NCI-H2196 (cell line): ENCODE measurements at regions not wholly inside any gene's neighbourhood (a gene's known extent, or its start where the extent isn't known, plus 50 kb on each side); places are given as distances from the start of the nearest gene placed in this dataset.

Experiments
- DNase-seq: peaks from one replicate; lab custom pipeline; 2025; ENCODE audit not compliant: unreplicated experiment; lab: John Stamatoyannopoulos, UW

GRCh38 chr1:55574691-55575225 lies 359.6 kb upstream of the USP24 start:
- DNase-seq = no peak

DNA sequence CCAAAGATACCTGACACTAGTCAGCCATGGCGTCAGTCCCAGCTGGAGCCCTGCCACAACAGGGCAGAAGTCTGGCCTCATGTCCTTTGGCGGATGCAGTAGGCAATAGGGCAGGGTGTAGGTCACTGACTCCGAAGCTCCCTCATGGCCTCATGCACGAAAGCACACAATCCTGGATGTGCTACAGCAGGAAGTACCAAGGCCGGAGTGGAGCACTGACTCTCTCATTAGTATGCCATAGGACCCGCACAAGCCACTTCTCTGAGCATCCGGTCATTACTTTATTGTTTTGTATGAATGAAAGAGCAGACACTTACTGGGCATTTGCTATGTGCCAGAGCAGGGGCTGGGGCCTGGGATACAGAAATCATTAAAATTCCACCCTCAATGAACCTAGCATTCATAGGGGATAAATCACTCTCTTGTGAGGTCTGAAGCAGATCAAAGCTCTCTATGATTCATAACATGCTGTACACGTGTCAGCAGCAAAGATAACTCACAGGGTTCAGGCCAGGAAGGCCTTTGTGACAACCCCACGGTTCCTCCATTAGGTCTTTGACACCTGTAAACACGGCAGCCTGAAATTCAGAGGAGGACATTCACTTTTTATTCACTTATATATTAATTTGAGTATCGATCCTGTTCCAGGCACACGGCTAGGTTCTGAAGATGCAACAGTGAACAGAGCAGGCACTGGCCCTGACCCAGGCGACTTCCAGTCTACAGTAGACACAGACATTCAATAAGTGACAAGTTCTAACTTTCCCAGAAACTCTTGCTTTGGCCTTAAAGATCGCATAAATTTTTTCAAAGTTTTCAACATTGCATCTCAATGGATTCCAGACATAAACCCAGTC lies 357.9 kb upstream of the USP24 start:
- DNase-seq = no peak

GRCh38 chr1:55571767-55572166 lies 356.6 kb upstream of the USP24 start:
- no peak for DNase-seq

- no peak for DNase-seq
Observed at GRCh38 chr1:55569417-55569816, 354.3 kb upstream of the USP24 start.

DNA sequence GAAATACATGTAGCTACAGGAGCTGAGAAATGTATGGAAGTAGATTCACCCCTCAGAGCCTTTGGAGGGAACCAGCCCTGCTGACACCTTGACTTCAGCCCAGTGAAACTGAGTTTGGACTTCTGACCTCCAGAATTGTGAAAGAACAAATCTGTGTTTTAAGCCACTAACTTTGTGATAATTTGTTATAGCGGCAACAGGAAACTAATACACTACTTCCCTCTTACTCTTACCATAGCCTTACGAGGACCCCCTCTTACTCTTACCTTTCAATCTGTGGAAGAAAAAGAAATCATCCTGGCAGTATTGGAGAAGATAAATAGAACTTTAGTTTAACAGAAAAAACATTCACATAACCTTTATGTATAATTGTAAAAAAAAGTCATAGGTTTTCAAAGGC lies 353.6 kb upstream of the USP24 start:
- DNase-seq = no peak

DNA sequence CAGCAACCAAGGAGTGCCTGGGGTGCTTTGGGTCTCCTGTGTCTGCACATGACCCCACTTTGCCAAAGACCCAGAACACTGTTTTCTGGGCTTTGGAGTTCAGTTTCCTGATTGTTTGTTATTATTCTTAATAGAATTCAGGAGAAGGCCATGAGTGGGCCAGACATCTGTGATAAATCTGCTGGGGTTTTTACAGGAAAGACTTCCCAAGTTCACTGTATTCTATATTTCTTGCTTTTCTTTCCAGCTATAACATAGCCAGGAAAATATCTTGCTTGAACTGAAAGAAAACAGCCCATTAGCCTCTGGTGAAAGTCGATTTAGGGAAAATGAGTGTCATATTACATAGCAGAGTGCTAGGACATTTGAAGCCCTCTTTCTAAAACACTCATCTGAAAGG lies 345.1 kb upstream of the USP24 start:
- DNase-seq = no peak

DNA sequence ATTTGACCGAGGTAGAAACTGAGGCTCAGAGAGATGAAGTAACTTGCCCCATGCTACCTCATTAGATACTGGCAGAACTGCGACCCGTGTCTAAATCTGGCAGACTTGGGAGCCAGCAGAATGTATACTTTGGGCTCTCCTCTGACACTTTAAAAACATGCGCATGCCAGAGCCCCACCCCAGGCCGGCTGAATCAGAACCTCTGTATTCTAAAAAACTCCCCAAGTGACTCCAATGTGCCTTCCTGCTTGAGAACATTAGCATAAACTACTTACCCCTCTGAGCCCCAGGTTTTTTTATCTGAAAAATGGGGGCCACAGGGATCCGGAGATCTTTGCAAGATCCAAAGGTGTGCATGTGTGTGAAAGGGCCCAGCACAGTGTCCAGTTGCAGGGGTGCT lies 344.7 kb upstream of the USP24 start:
- no peak for DNase-seq

DNA sequence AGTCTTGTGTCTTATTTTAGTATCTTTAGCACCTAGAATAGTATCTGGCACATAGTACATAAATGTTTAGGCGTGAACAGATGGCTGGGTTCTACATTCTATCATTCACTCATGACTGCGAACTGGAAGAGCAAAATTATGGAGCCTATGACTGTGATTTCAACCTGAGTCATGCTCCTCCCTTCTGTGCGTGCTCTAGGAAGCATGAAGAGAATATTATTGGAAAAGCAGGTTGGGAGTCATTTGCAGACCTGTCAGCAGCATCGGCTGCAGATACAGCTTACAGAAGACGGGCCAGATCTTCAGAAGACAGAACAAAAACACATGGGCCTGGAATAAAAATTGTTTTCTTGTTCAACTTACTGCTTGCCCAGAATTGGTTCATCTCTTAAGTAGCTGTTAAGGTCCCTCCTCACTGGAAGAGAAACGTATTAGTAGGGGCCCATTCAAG lies 344.0 kb upstream of the USP24 start:
- no peak for DNase-seq

DNA sequence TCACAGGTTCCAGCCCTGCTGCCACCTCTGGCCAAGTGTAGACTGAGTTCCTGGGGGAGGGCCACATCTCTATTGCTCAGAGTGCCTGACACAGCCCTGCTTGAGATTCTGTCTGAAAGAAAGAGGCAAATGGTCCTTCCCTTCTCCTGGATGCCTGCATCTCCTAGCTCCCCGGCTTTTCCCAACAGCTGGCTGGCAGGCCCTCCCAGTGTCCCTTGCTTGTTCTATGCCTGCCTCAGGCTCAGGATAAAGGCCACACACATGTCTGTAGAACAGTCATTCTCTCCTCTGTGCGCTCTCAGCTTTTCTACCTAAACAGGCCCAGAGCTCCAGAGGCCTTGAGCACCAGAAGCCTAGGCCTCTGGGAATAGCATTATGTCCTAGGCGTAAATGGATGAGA lies 343.4 kb upstream of the USP24 start:
- no peak for DNase-seq

DNA sequence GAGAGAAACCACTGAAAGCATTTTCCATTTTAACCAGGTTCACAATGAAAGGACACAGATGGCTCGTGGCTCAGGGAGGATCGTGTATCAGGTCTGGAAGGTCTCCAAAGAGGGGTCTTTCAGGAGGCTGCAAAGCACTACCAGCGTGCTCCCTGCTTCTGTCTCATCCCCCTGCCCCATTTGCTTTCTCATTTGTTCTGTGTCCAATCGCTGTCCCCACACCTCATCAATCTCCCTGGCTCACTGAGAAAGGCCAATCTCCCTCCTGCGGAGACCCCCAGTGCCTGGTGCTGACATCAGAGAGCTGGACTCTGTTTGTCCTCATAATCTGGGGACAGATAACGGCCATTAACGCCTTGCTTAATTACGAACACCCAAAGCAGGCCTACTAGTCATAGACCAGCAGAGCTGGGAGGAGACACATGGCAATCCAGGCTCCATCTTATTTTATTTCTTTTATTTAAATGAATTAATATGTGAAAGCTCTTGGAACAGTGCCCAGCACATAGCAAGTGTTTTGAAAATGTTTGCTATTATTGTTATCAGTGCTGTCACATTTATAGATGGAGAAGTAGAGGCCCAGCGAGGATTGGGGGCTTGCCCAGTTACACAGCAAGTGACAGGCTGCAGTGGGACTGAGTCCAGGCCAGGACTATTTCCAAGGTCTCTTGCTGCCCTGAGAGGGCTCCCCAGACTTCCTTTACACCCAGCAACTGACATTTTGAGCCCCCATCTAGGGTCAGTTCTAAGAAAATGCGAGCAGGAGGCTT lies 341.0 kb upstream of the USP24 start:
- no peak for DNase-seq

- DNase-seq = no peak
Observed at GRCh38 chr1:55554611-55555010, 339.4 kb upstream of the USP24 start.

- no peak for DNase-seq
Observed at GRCh38 chr1:55552636-55553035, 337.5 kb upstream of the USP24 start.

DNA sequence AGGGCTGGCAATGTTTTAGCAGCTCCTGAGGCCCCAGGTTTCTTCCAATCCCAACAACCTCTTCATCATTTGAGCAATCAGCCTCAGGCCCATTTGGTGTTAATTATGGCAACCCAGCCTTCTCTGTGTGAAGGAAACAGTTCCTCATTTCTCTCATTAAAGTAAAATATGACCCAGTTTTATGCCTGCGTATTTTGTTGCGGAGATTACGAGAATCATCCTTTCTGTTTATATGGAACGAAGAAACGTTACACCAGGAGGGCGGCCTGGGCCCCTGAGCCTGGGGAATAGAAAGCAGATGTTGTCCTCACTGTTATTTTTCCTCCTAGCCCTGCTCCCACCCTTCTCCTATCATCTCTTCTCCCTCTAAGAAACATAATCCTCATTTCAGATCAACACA lies 332.2 kb upstream of the USP24 start:
- no peak for DNase-seq

GRCh38 chr1:55546553-55546952 lies 331.4 kb upstream of the USP24 start:
- DNase-seq = no peak

- no peak for DNase-seq
Observed at GRCh38 chr1:55544826-55545225, 329.7 kb upstream of the USP24 start.

- DNase-seq = no peak
Observed at GRCh38 chr1:55542901-55543504, 327.8 kb upstream of the USP24 start.

- DNase-seq = no peak
Observed at GRCh38 chr1:55541296-55541695, 326.1 kb upstream of the USP24 start.

- DNase-seq = no peak
Observed at GRCh38 chr1:55539652-55540512, 324.7 kb upstream of the USP24 start.

DNA sequence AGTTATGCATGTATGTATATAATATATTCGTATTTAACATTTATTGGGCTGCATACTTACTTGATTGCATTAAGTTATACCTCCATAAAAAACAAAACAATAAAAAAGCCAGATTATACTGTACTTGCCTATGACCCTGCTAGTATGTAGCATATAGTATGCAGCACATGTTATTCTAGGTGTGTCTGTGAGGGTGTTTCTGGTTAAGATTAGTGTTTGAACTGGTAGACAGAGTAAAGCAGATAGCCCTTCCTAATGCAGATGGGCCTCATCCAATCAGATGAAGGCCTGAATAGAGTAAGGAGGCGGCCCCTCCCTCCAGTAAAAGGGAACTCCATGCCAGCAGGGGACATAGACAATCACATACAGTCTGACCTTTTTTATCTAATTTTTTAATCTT lies 323.3 kb upstream of the USP24 start:
- DNase-seq = no peak

GRCh38 chr1:55536545-55536865 lies 321.3 kb upstream of the USP24 start:
- DNase-seq = no peak
